WTC11 (cell line): ENCODE measurements at regions not wholly inside any gene's neighbourhood (a gene's known extent, or its start where the extent isn't known, plus 50 kb on each side); places are given as distances from the start of the nearest gene placed in this dataset.

Experiments
- ATAC-seq: fragments of 200-7000 bp; cut with Tn5 transposase; 2 replicates; pipeline ENCODE4 v1.10.0; 2021; ENCODE audit warnings: mild to moderate bottlenecking, moderate library complexity
- CTCF ChIA-PET: fragments of 300-600 bp; sonication (Branson Sonifier 250); formaldehyde crosslinking; loops from one replicate; lab custom pipeline; 2021; ENCODE audit warnings: antibody characterized with exemption; lab: Charles Lee
- POLR2A ChIA-PET: fragments of 350-600 bp; sonication (Branson Sonifier 250); formaldehyde crosslinking; loops from one replicate; lab custom pipeline; 2021; ENCODE audit warnings: antibody characterized with exemption; lab: Charles Lee
- DNase-seq: peaks from one replicate; pipeline ENCODE4 v3.0.0; 2021; ENCODE audit warnings: low spot score
- H3K27ac Mint-ChIP-seq: 2 replicates; pipeline ENCODE4 v1.8.0; 2021; ENCODE audit warnings: mixed read lengths
- H3K27me3 Mint-ChIP-seq: 2 replicates; pipeline ENCODE4 v1.8.0; 2021; ENCODE audit warnings: low read depth, mild to moderate bottlenecking, moderate library complexity, mixed read lengths
- H3K36me3 Mint-ChIP-seq: 2 replicates; pipeline ENCODE4 v1.8.0; 2021; ENCODE audit warnings: mixed read lengths
- H3K4me1 Mint-ChIP-seq: 2 replicates; pipeline ENCODE4 v1.8.0; 2022; ENCODE audit warnings: mixed read lengths
- H3K4me3 Mint-ChIP-seq: 2 replicates; pipeline ENCODE4 v1.8.0; 2021; ENCODE audit warnings: mild to moderate bottlenecking, moderate library complexity, mixed read lengths
- H3K9me3 Mint-ChIP-seq: 2 replicates; pipeline ENCODE4 v1.8.0; 2021; ENCODE audit warnings: mixed read lengths
- JUN ChIP-seq: sonication (generic); formaldehyde crosslinking; IDR thresholded peaks from 2 replicates; pipeline ENCODE4 v1.8.0; 2023; ENCODE audit warnings: mild to moderate bottlenecking, missing genetic modification reagents
- NR2C2 ChIP-seq: sonication (generic); formaldehyde crosslinking; IDR thresholded peaks from 2 replicates; pipeline ENCODE4 v1.8.0; 2022; ENCODE audit warnings: mild to moderate bottlenecking, missing genetic modification reagents
- SMAD3 ChIP-seq: sonication (generic); formaldehyde crosslinking; IDR thresholded peaks from 2 replicates; pipeline ENCODE4 v1.8.0; 2022; ENCODE audit warnings: missing genetic modification reagents, mild to moderate bottlenecking, borderline replicate concordance
- ZNF263 ChIP-seq: sonication (generic); formaldehyde crosslinking; IDR thresholded peaks from 2 replicates; pipeline ENCODE4 v1.8.1; 2022; ENCODE audit warnings: low read depth, mild to moderate bottlenecking, moderate library complexity, missing genetic modification reagents
- TF ChIP-seq, protein P1 (sequence below): sonication (generic); formaldehyde crosslinking; IDR thresholded peaks from 2 replicates; pipeline ENCODE4 v1.8.1; 2023; ENCODE audit warnings: mild to moderate bottlenecking, missing genetic modification reagents, moderate library complexity
- TF ChIP-seq, protein P2 (sequence below): sonication (generic); formaldehyde crosslinking; IDR thresholded peaks from 2 replicates; pipeline ENCODE4 v1.8.0; 2022; ENCODE audit warnings: mild to moderate bottlenecking, missing genetic modification reagents
- TF ChIP-seq, protein P3 (sequence below): sonication (generic); formaldehyde crosslinking; IDR thresholded peaks from 2 replicates; pipeline ENCODE4 v1.8.1; 2022; ENCODE audit warnings: missing genetic modification reagents, borderline replicate concordance
- TF ChIP-seq, protein P4 (sequence below): sonication (generic); formaldehyde crosslinking; conservative IDR thresholded peaks from 2 replicates; pipeline ENCODE4 v1.8.1; 2023; ENCODE audit warnings: mild to moderate bottlenecking, low read depth, missing genetic modification reagents, moderate library complexity
- TF ChIP-seq, protein P5 (sequence below): sonication (generic); formaldehyde crosslinking; IDR thresholded peaks from 2 replicates; pipeline ENCODE4 v1.8.1; 2023; ENCODE audit warnings: mild to moderate bottlenecking, moderate library complexity, missing genetic modification reagents
- TF ChIP-seq, protein P6 (sequence below): sonication (generic); formaldehyde crosslinking; IDR thresholded peaks from 2 replicates; pipeline ENCODE4 v1.8.0; 2022; ENCODE audit warnings: missing genetic modification reagents

DNA sequence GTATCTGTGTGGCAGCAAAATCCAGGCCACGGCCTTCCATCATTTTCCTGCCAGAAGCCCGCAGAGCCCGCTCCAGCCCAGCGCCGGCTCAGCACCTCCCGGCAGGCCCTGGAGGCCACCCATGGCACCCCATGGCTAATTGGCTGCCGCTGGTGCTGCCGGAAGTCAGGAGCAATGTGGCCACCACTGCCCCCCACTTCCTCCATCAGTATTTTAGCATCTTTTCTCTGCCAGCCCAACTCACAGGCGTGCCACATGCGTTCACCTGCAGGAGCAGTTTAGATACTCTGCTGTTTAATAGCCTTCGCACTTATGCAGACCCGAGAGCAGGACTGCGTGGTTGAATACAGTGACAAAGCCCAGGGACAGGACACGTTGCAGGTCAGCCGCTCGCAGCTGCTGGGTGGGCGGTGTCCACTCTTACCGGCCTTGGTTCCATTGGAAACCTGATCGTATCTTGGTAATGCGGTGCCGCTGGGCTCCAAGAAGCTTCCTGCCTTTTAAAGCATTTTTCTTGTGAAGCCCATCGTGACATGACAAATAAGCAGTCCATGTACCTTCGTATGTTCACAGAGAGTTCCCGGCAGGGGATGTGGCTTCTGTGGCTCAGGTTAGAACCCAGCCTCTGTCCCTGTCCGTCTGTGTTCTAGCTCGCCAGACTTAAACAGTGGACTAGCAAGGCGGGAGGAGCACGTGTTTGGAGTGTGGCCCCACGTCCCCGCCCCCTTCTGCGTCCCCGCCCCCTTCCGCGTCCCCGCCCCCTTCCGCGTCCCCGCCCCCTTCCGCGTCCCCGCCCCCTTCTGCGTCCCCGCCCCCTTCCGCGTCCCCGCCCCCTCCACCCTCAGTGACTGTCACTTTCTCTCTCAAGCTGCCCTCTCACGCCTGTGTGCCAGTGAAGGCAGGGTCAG is 162.0 kb upstream of the SOX1 start:
- CTCF ChIA-PET: interaction anchor here (0.6 kb wide), 1 partner anchor 45 kb away, joined by 5 read pairs; no protein-coding TSS in a partner anchor
- H3K9me3 Mint-ChIP-seq: peaks cover 3% of the 10 kb centered on the region; the same call in 1 of the 2 replicates
- TF ChIP-seq NR2C2: no peak
- TF ChIP-seq, protein P1, sequence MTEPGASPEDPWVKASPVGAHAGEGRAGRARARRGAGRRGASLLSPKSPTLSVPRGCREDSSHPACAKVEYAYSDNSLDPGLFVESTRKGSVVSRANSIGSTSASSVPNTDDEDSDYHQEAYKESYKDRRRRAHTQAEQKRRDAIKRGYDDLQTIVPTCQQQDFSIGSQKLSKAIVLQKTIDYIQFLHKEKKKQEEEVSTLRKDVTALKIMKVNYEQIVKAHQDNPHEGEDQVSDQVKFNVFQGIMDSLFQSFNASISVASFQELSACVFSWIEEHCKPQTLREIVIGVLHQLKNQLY (CRISPR knock-in tag): no peak
- no peak for TF ChIP-seq ZNF263
- TF ChIP-seq, protein P2, sequence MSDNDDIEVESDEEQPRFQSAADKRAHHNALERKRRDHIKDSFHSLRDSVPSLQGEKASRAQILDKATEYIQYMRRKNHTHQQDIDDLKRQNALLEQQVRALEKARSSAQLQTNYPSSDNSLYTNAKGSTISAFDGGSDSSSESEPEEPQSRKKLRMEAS (CRISPR knock-in tag): no peak
- TF ChIP-seq JUN (CRISPR knock-in tag): no peak
- TF ChIP-seq, all 79 proteins: peak for 0
- H3K4me3 Mint-ChIP-seq: no peak overlapping the region
- no peak overlapping the region for H3K27ac Mint-ChIP-seq
- DNase-seq (peak; percentile 22), ATAC-seq (peak; percentile 65)
- H3K4me1 Mint-ChIP-seq: peaks cover 11% of the 10 kb centered on the region
- no peaks in the 10 kb centered on the region for H3K36me3 Mint-ChIP-seq
- H3K27me3 Mint-ChIP-seq: peaks cover 4% of the 10 kb centered on the region
- POLR2A ChIA-PET: no interaction called here

DNA sequence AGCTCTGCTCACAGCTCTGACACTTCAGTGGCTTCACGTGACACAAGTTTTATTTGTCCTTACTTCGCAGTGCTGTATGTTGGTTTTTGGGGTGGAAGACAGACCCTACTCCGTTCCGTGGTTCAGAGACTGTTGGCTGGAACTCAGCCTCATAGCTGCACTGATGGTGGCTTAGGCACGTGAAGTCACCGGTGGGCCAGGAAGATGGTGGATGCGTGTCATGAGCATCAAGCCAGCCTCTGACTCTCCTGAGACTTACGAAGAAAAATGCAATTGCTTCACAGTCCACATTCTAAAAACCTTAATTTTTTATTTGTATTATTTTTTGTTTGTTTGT is 161.4 kb upstream of the SOX1 start:
- no peak for ATAC-seq
- CTCF ChIA-PET: interaction anchor here (0.6 kb wide), 1 partner anchor 44 kb away, joined by 5 read pairs; no protein-coding TSS in a partner anchor
- no peaks in the 10 kb centered on the region for H3K36me3 Mint-ChIP-seq

More for the DNA sequence above, 161.4 kb upstream of the SOX1 start:
- TF ChIP-seq SMAD3 (CRISPR knock-in tag): no peak
- TF ChIP-seq, protein P3, sequence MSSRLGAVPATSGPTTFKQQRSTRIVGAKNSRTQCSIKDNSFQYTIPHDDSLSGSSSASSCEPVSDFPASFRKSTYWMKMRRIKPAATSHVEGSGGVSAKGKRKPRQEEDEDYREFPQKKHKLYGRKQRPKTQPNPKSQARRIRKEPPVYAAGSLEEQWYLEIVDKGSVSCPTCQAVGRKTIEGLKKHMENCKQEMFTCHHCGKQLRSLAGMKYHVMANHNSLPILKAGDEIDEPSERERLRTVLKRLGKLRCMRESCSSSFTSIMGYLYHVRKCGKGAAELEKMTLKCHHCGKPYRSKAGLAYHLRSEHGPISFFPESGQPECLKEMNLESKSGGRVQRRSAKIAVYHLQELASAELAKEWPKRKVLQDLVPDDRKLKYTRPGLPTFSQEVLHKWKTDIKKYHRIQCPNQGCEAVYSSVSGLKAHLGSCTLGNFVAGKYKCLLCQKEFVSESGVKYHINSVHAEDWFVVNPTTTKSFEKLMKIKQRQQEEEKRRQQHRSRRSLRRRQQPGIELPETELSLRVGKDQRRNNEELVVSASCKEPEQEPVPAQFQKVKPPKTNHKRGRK (CRISPR knock-in tag): no peak
- TF ChIP-seq, protein P4, sequence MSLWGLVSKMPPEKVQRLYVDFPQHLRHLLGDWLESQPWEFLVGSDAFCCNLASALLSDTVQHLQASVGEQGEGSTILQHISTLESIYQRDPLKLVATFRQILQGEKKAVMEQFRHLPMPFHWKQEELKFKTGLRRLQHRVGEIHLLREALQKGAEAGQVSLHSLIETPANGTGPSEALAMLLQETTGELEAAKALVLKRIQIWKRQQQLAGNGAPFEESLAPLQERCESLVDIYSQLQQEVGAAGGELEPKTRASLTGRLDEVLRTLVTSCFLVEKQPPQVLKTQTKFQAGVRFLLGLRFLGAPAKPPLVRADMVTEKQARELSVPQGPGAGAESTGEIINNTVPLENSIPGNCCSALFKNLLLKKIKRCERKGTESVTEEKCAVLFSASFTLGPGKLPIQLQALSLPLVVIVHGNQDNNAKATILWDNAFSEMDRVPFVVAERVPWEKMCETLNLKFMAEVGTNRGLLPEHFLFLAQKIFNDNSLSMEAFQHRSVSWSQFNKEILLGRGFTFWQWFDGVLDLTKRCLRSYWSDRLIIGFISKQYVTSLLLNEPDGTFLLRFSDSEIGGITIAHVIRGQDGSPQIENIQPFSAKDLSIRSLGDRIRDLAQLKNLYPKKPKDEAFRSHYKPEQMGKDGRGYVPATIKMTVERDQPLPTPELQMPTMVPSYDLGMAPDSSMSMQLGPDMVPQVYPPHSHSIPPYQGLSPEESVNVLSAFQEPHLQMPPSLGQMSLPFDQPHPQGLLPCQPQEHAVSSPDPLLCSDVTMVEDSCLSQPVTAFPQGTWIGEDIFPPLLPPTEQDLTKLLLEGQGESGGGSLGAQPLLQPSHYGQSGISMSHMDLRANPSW (CRISPR knock-in tag): no peak
- TF ChIP-seq, protein P5, sequence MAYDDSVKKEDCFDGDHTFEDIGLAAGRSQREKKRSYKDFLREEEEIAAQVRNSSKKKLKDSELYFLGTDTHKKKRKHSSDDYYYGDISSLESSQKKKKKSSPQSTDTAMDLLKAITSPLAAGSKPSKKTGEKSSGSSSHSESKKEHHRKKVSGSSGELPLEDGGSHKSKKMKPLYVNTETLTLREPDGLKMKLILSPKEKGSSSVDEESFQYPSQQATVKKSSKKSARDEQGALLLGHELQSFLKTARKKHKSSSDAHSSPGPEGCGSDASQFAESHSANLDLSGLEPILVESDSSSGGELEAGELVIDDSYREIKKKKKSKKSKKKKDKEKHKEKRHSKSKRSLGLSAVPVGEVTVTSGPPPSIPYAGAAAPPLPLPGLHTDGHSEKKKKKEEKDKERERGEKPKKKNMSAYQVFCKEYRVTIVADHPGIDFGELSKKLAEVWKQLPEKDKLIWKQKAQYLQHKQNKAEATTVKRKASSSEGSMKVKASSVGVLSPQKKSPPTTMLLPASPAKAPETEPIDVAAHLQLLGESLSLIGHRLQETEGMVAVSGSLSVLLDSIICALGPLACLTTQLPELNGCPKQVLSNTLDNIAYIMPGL (CRISPR knock-in tag): no peak
- TF ChIP-seq, protein P6, sequence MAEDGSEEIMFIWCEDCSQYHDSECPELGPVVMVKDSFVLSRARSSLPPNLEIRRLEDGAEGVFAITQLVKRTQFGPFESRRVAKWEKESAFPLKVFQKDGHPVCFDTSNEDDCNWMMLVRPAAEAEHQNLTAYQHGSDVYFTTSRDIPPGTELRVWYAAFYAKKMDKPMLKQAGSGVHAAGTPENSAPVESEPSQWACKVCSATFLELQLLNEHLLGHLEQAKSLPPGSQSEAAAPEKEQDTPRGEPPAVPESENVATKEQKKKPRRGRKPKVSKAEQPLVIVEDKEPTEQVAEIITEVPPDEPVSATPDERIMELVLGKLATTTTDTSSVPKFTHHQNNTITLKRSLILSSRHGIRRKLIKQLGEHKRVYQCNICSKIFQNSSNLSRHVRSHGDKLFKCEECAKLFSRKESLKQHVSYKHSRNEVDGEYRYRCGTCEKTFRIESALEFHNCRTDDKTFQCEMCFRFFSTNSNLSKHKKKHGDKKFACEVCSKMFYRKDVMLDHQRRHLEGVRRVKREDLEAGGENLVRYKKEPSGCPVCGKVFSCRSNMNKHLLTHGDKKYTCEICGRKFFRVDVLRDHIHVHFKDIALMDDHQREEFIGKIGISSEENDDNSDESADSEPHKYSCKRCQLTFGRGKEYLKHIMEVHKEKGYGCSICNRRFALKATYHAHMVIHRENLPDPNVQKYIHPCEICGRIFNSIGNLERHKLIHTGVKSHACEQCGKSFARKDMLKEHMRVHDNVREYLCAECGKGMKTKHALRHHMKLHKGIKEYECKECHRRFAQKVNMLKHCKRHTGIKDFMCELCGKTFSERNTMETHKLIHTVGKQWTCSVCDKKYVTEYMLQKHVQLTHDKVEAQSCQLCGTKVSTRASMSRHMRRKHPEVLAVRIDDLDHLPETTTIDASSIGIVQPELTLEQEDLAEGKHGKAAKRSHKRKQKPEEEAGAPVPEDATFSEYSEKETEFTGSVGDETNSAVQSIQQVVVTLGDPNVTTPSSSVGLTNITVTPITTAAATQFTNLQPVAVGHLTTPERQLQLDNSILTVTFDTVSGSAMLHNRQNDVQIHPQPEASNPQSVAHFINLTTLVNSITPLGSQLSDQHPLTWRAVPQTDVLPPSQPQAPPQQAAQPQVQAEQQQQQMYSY (CRISPR knock-in tag): no peak
- TF ChIP-seq, all 79 proteins: peak for 0
- DNase-seq: no peak
- H3K4me1 Mint-ChIP-seq: peaks cover 9% of the 10 kb centered on the region
- peaks cover 4% of the 10 kb centered on the region for H3K27me3 Mint-ChIP-seq
- no peak overlapping the region for H3K4me3 Mint-ChIP-seq
- POLR2A ChIA-PET: no interaction called here
- H3K9me3 Mint-ChIP-seq: peaks cover 3% of the 10 kb centered on the region; the same call in 1 of the 2 replicates
- H3K27ac Mint-ChIP-seq: no peak overlapping the region
